GM10266 (cell line): ENCODE measurements at regions not wholly inside any gene's neighbourhood (a gene's known extent, or its start where the extent isn't known, plus 50 kb on each side); places are given as distances from the start of the nearest gene placed in this dataset.
"Not testable (repeated sequence)": the region's sequence is repeated elsewhere in the genome, so short reads cannot be mapped to it uniquely, and the experiment has no call there.

Source experiments
- DNase-seq: peaks from one replicate; pipeline ENCODE4 v3.0.0; 2012; ENCODE audit errors: extremely low spot score
- TF ChIP-seq, protein P1 (sequence below): IDR thresholded peaks from 2 replicates; pipeline ENCODE4 v1.5.1; 2012; ENCODE audit warnings: mild to moderate bottlenecking, low read depth; ENCODE audit not compliant: control insufficient read depth, insufficient read depth; ENCODE audit errors: missing control alignments

- TF ChIP-seq, protein P1, sequence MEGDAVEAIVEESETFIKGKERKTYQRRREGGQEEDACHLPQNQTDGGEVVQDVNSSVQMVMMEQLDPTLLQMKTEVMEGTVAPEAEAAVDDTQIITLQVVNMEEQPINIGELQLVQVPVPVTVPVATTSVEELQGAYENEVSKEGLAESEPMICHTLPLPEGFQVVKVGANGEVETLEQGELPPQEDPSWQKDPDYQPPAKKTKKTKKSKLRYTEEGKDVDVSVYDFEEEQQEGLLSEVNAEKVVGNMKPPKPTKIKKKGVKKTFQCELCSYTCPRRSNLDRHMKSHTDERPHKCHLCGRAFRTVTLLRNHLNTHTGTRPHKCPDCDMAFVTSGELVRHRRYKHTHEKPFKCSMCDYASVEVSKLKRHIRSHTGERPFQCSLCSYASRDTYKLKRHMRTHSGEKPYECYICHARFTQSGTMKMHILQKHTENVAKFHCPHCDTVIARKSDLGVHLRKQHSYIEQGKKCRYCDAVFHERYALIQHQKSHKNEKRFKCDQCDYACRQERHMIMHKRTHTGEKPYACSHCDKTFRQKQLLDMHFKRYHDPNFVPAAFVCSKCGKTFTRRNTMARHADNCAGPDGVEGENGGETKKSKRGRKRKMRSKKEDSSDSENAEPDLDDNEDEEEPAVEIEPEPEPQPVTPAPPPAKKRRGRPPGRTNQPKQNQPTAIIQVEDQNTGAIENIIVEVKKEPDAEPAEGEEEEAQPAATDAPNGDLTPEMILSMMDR = no peak
- no peak for DNase-seq
Measured at GRCh38 chr13:89455741-89456140, 1784.6 kb downstream of the SLITRK5 start.

GRCh38 chr13:89457977-89458376 is 1786.8 kb downstream of the SLITRK5 start:
- DNase-seq = no peak
- TF ChIP-seq, protein P1 = no peak

DNA sequence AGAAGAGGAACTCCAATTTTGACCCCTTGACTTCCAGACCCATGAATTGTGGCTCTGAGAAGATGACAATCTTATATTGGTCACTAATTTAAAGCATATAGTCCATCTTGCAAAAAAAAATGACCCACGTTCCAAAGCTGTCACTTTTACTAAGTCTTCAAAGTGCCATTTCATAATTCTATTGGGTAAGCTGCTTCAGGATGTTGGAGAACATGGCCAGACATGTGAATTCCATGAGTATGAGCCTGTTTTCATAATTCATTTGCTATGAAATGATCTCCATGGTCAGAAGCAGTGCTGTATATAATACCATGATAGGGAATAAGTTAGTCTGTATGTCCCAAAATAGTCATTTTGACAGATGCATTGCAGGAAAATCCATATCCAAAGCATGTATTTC is 1787.3 kb downstream of the SLITRK5 start:
- DNase-seq = no peak
- TF ChIP-seq, protein P1 = no peak

- DNase-seq = not testable (repeated sequence)
Measured at GRCh38 chr13:89460895-89461294, 1789.7 kb downstream of the SLITRK5 start.

DNA sequence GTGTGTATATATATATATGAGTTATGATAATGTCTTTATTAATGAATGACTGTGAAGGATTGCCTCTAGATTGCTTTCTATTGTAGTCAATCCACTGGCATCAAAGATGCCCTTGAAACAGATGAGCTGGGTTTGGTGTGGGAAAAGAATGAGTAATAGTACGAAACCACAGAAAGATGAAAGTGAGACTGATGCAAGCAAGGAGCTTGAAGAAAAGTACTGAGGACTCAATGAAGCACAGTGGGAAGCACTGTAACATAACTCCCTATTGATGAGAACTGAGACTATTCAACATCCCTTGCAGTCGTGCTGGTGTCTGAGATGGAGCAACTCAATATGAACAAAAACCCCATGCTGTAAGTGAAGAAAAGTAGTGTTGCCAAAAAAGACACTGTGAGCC is 1794.2 kb downstream of the SLITRK5 start:
- TF ChIP-seq, protein P1 = no peak
- DNase-seq = no peak

DNA sequence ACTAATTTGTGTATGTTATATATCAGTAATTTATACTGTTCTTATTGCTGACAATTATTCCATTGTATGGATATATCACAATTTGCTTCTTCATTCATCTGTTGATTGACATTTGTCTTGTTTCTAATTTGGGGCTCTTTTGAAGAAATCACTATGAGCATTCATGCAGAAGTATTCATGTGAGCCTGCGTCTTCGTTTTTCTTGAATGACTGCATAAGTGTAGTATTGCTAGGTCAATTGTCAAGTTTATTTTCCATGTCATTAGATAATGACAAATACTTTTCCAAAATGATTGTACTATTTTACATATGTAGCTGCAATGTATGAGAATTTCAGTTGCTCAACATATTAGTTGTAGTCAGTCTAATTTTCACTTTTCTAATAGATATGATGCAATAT is 1796.9 kb downstream of the SLITRK5 start:
- TF ChIP-seq, protein P1 = no peak
- no peak for DNase-seq

DNA sequence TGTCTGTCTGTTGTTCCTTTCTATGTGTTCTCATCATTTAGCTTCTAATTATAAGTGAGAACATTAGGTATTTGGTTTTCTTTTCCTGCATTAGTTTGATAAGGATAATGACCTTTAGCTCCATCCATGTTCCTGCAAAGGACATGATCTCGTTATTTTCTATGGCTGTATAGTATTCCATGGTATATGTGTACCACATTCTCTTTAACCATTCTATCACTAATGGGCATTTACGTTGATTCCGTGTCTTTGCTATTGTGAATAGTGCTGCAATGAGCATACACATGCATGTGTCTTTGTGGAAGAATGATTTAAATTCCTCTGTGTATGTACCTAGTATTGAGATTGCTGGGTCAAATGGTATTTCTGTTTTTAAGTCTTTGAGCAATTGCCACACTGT is 1799.7 kb downstream of the SLITRK5 start:
- no peak for DNase-seq
- TF ChIP-seq, protein P1 = no peak

GRCh38 chr13:89474432-89474831 is 1803.3 kb downstream of the SLITRK5 start:
- TF ChIP-seq, protein P1 = no peak
- no peak for DNase-seq
